SK-N-SH (cell line): ENCODE measurements at regions not wholly inside any gene's neighbourhood (a gene's known extent, or its start where the extent isn't known, plus 50 kb on each side); places are given as distances from the start of the nearest gene placed in this dataset.

Experiments used
- CTCF ChIA-PET: fragments of 300-600, 350-600 bp; formaldehyde crosslinking; extraction: SDS; loops from one replicate; lab custom pipeline; 2021; lab: Yijun Ruan, JAX
- POLR2A ChIA-PET: fragments of 350-600 bp; sonication (Branson Sonifier 250); formaldehyde crosslinking; extraction: SDS; loops from one replicate; lab custom pipeline; 2020; ENCODE audit warnings: antibody characterized with exemption, inconsistent platforms; lab: Yijun Ruan, JAX
- DNase-seq: peaks from one replicate; pipeline ENCODE4 v3.0.0; 2012
- H2AFZ ChIP-seq: fragments of 200-600 bp; sonication (generic); 2 replicates; pipeline ENCODE4 v1.8.1; 2016; ENCODE audit warnings: antibody characterized with exemption, mild to moderate bottlenecking, low read depth
- H3F3A ChIP-seq: fragments of 200-600 bp; sonication (generic); replicated peaks from 2 replicates; pipeline ENCODE3; 2016; ENCODE audit warnings: antibody characterized with exemption, mild to moderate bottlenecking; ENCODE audit not compliant: insufficient read depth
- H3K27ac ChIP-seq, 2 experiments: fragments of 200-500 bp in 1 of 2; fragments of 200-600 bp in 1 of 2; sonication (Bioruptor generic) in 1 of 2; sonication (generic), shearing (Covaris generic) in 1 of 2; 2 replicates each; pipeline versions ENCODE4 v1.5.1 to v1.6.1; 2014 to 2016; ENCODE audit warnings: low read depth in 2 of 2, inconsistent platforms in 1 of 2, low read length in 1 of 2, mild to moderate bottlenecking in 1 of 2, mixed read lengths in 1 of 2
- H3K27me3 ChIP-seq: fragments of 200-600 bp; sonication (generic), shearing (Covaris generic); 2 replicates; pipeline ENCODE4 v1.6.1; 2016; ENCODE audit warnings: mixed run types; ENCODE audit not compliant: insufficient read depth
- H3K36me3 ChIP-seq, 2 experiments: fragments of 200-500 bp in 1 of 2; fragments of 200-600 bp in 1 of 2; sonication (Bioruptor generic) in 1 of 2; sonication (generic) in 1 of 2; replicated peaks in 1 of 2; 2 replicates each; pipeline versions ENCODE3 to v1.5.1; 2014 to 2016; ENCODE audit warnings: low read length in 1 of 2, mild to moderate bottlenecking in 1 of 2; ENCODE audit not compliant: insufficient read depth in 2 of 2, control insufficient read depth in 1 of 2
- H3K4me1 ChIP-seq, 2 experiments: fragments of 200-500 bp in 1 of 2; fragments of 200-600 bp in 1 of 2; sonication (Bioruptor generic) in 1 of 2; sonication (generic), shearing (Covaris generic) in 1 of 2; 2 replicates each; pipeline versions ENCODE4 v1.5.1 to v1.6.1; 2014 to 2016; ENCODE audit warnings: low read depth in 1 of 2, low read length in 1 of 2, mixed run types in 1 of 2; ENCODE audit not compliant: insufficient read depth in 2 of 2, control insufficient read depth in 1 of 2
- H3K4me2 ChIP-seq: fragments of 200-600 bp; sonication (generic), shearing (Covaris generic); 2 replicates; pipeline ENCODE4 v1.6.1; 2017; ENCODE audit warnings: mixed run types
- H3K4me3 ChIP-seq, 2 experiments: fragments of 200-500 bp in 1 of 2; fragments of 200-600 bp in 1 of 2; sonication (Bioruptor generic) in 1 of 2; sonication (generic), shearing (Covaris generic) in 1 of 2; 2 replicates each; pipeline versions ENCODE4 v1.5.1 to v1.8.1; 2014 to 2016; ENCODE audit warnings: low read depth in 2 of 2, inconsistent platforms in 1 of 2, low read length in 1 of 2, mild to moderate bottlenecking in 1 of 2, mixed read lengths in 1 of 2, moderate library complexity in 1 of 2
- H3K79me2 ChIP-seq: fragments of 200-600 bp; sonication (generic); 2 replicates; pipeline ENCODE4 v1.8.1; 2017; ENCODE audit warnings: mild to moderate bottlenecking; ENCODE audit not compliant: insufficient read depth
- H3K9ac ChIP-seq: fragments of 200-600 bp; sonication (generic); 2 replicates; pipeline ENCODE4 v1.6.1; 2017; ENCODE audit warnings: mixed run types
- H3K9me2 ChIP-seq: fragments of 200-600 bp; sonication (generic); 2 replicates; pipeline ENCODE4 v1.6.1; 2017; ENCODE audit warnings: mixed run types
- H3K9me3 ChIP-seq: fragments of 200-600 bp; sonication (generic); 2 replicates; pipeline ENCODE4 v1.6.1; 2017; ENCODE audit warnings: mixed run types, mild to moderate bottlenecking, moderate library complexity
- H4K20me1 ChIP-seq: fragments of 200-600 bp; sonication (generic); 2 replicates; pipeline ENCODE4 v1.6.1; 2017; ENCODE audit warnings: mild to moderate bottlenecking, mixed run types; ENCODE audit not compliant: insufficient read depth
- CHD2 ChIP-seq: fragments of 150-350 bp; IDR thresholded peaks from 2 replicates; pipeline ENCODE4 v1.6.1; 2018; ENCODE audit warnings: low read length; ENCODE audit not compliant: partially characterized antibody
- EZH2phosphoT487 ChIP-seq: fragments of 200-600 bp; sonication (generic); IDR thresholded peaks from 2 replicates; pipeline ENCODE4 v1.6.1; 2017; ENCODE audit warnings: low read depth, mixed run types, mild to moderate bottlenecking, antibody characterized with exemption, moderate library complexity, borderline replicate concordance
- FOSL2 ChIP-seq: IDR thresholded peaks from 2 replicates; pipeline ENCODE4 v1.4.0; 2012; ENCODE audit warnings: low read depth, mild to moderate bottlenecking, moderate library complexity, borderline replicate concordance
- GATA2 ChIP-seq: sonication (generic); formaldehyde crosslinking; IDR thresholded peaks from 2 replicates; pipeline ENCODE4 v1.5.0; 2020; ENCODE audit warnings: mild to moderate bottlenecking, missing genetic modification reagents
- JUND ChIP-seq: IDR thresholded peaks from 2 replicates; pipeline ENCODE4 v1.4.0; 2012
- NRF1 ChIP-seq: IDR thresholded peaks from 2 replicates; pipeline ENCODE4 v1.6.1; 2012; ENCODE audit warnings: low read depth, mild to moderate bottlenecking, low read length
- RCOR1 ChIP-seq: fragments of 150-350 bp; IDR thresholded peaks from 2 replicates; pipeline ENCODE4 v1.6.1; 2017; ENCODE audit warnings: antibody characterized with exemption, low read length
- REST ChIP-seq: IDR thresholded peaks from 2 replicates; pipeline ENCODE4 v1.6.1; 2012; ENCODE audit warnings: mild to moderate bottlenecking, low read depth, low read length, moderate library complexity
- SIN3A ChIP-seq: IDR thresholded peaks from 2 replicates; pipeline ENCODE4 v1.6.1; 2012; ENCODE audit warnings: low read depth, mild to moderate bottlenecking, low read length, moderate library complexity, borderline replicate concordance
- TCF12 ChIP-seq: IDR thresholded peaks from 2 replicates; pipeline ENCODE4 v1.4.0; 2012
- TEAD4 ChIP-seq: IDR thresholded peaks from 2 replicates; pipeline ENCODE4 v1.4.0; 2012; ENCODE audit warnings: mild to moderate bottlenecking, borderline replicate concordance; ENCODE audit not compliant: insufficient read depth
- WGBS: methylation state at CpG from one replicate; pipeline ENCODE4 v1.1.6; 2017; ENCODE audit warnings: low lambda C conversion rate; 5-methylcytosine and 5-hydroxymethylcytosine counted together
- TF ChIP-seq, protein P1 (sequence below): IDR thresholded peaks from 2 replicates; pipeline ENCODE4 v1.4.0; 2012; ENCODE audit warnings: low read depth

DNA sequence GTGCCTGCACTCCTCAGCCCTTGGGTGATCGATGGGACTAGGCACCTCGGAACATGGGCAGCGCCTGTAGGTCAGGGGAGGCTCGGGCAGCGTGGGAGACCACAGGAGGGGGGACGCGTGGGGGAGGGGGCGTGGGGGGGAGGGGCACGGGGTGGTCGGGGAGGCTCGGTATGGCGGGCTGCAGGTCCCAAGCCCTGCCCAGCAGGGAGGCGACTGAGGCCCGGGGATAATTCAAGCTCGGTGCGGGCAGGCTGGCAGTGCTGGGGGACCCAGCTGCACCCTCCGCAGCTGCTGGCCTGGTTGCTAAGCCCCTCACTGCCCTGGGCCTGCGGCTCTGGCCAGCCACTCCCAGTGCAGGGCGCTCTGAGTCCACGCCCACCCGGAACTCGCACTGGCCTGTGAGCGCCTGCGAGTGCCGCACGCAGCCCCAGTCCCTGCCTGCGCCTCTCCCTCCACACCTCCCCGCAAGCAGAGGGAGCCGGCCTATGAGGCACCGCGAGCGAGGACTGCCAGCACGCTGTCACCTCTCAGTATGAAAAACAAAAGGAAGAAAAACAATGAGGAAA, 1698.3 kb upstream of the RAG2 start:
- Histone ChIP-seq H2AFZ (no peak overlapping the region), H3K36me3 (no peaks in the 10 kb centered on the region), H3K27me3 (no peaks in the 10 kb centered on the region), H3F3A (no peaks in the 10 kb centered on the region), H4K20me1 (no peaks in the 10 kb centered on the region), H3K9ac (no peak overlapping the region), H3K4me2 (no peak overlapping the region), H3K79me2 (no peaks in the 10 kb centered on the region), H3K9me3 (no peaks in the 10 kb centered on the region), H3K4me1 (no peaks in the 10 kb centered on the region), H3K4me3 (no peak overlapping the region), H3K27ac (no peak overlapping the region), H3K9me2 (no peaks in the 10 kb centered on the region)
- no peak for DNase-seq
- POLR2A ChIA-PET = no interaction called here
- CTCF ChIA-PET = no interaction called here
- WGBS = 60% methylated on average over 24 of the region's 33 CpGs
- TF ChIP-seq TCF12 (no peak), FOSL2 (no peak), GATA2 (CRISPR knock-in tag) (no peak), CHD2 (no peak), TEAD4 (no peak), NRF1 (no peak), REST (no peak)
- TF ChIP-seq, protein P1, sequence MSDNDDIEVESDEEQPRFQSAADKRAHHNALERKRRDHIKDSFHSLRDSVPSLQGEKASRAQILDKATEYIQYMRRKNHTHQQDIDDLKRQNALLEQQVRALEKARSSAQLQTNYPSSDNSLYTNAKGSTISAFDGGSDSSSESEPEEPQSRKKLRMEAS = no peak

DNA sequence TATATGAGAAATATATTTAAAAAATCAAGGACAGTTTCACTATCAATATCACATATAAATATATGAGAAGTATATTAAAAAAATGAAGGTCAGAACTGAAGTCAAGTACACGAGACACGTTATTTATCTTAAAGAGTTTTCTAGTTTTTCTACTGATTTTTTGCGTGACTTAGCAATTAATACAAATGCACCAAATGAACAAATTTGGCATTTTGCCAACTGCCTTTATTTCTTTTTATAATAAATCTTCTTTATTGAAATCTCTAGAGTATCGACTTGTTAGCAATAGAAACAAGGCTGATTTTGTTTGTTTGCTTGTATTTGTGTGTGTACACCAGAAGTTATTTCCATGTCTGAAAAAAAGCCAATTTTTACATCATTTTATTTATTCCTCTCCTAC, 1684.7 kb upstream of the RAG2 start:
- no peak for TF ChIP-seq REST
- TF ChIP-seq CHD2 = no peak
- TF ChIP-seq EZH2phosphoT487 = no peak
- no peak for TF ChIP-seq SIN3A
- no peak for TF ChIP-seq TEAD4
- TF ChIP-seq RCOR1 = no peak
- TF ChIP-seq FOSL2 = no peak
- no peak for TF ChIP-seq JUND
- TF ChIP-seq, all 33 proteins: peak for 0
- H3K79me2 ChIP-seq = no peaks in the 10 kb centered on the region
- H3K9me2 ChIP-seq = no peaks in the 10 kb centered on the region
- no peak overlapping the region for H3K4me3 ChIP-seq
- no peak overlapping the region for H3K27ac ChIP-seq
- H3F3A ChIP-seq = no peaks in the 10 kb centered on the region
- POLR2A ChIA-PET = no interaction called here
- CTCF ChIA-PET = no interaction called here
- no peaks in the 10 kb centered on the region for H3K27me3 ChIP-seq
- no peak overlapping the region for H2AFZ ChIP-seq
- no peak for DNase-seq
- no peaks in the 10 kb centered on the region for H3K36me3 ChIP-seq
- no peaks in the 10 kb centered on the region for H4K20me1 ChIP-seq
- no peak overlapping the region for H3K9ac ChIP-seq
- H3K4me2 ChIP-seq = no peak overlapping the region
- 36% methylated on average over 4 of the region's 4 CpGs for WGBS
- H3K4me1 ChIP-seq = no peaks in the 10 kb centered on the region
- no peaks in the 10 kb centered on the region for H3K9me3 ChIP-seq
